ENCODE measurements at regions not wholly inside any gene's neighbourhood (a gene's known extent, or its start where the extent isn't known, plus 50 kb on each side); places are given as distances from the start of the nearest gene placed in this dataset.

GRCh38 chr5:5089895-5090649, 50.1 kb upstream of the ADAMTS16 start:
- TF ChIP-seq CTCF (IDR thresholded peaks at IDR 0.05): no peak
- TF ChIP-seq POLR2A (IDR thresholded peaks at IDR 0.05): no peak

Data from thyroid gland (tissue), 4 donors.